ENCODE measurements at regions not wholly inside any gene's neighbourhood (a gene's known extent, or its start where the extent isn't known, plus 50 kb on each side); places are given as distances from the start of the nearest gene placed in this dataset.

GRCh38 chr1:195439661-195440060 lies 1168.6 kb downstream of the KCNT2 start:
- Histone ChIP-seq H3K27ac (ENCODE audit: low read depth, low read length) (no peak overlapping the region), H3K9ac (ENCODE audit: low read length) (no peak overlapping the region), H3K4me1 (ENCODE audit: control insufficient read depth, insufficient read depth, low read length) (no peaks in the 10 kb centered on the region), H3K27me3 (ENCODE audit: control insufficient read depth, insufficient read depth, low read length) (no peaks in the 10 kb centered on the region), H3K4me3 (ENCODE audit: low read length) (no peak overlapping the region), H3K36me3 (ENCODE audit: control insufficient read depth, insufficient read depth, low read length) (no peaks in the 10 kb centered on the region)

DNA sequence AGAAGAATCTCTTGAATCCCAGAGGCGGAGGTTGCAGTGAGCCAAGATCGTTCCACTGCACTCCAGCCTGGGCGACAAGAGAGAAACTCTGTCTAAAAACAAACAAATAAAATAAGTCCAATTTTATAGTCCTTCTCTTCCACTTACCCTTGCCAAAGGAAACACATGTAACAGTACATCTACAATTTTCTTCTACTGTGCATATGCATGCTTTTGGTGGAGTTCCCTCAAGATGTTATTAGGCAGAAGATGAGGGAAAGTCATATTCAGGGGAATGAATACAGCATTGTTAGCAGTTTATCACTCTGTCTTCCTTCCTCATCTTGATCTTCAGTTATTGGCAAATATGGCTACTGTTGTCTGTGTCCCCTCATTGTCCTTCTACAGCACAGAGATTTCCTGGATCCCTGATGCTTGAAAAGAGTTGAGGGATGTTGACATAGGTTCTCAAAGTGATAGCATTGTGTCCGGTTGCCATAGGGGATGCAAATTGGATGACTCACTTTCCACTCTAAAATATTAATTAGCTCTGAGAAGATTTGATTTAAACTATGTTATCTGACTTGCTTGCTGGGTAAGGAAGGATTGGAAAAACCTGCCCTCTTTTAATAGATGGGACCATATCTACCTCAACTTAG lies 1173.6 kb downstream of the KCNT2 start:
- no peaks in the 10 kb centered on the region for H3K27me3 ChIP-seq (ENCODE audit: control insufficient read depth, insufficient read depth, low read length)
- H3K9ac ChIP-seq (ENCODE audit: low read length), result no peak overlapping the region
- H3K36me3 ChIP-seq (ENCODE audit: control insufficient read depth, insufficient read depth, low read length), result no peaks in the 10 kb centered on the region
- H3K27ac ChIP-seq (ENCODE audit: low read depth, low read length), result no peak overlapping the region
- H3K4me3 ChIP-seq (ENCODE audit: low read length), result no peak overlapping the region
- no peaks in the 10 kb centered on the region for H3K4me1 ChIP-seq (ENCODE audit: control insufficient read depth, insufficient read depth, low read length)

DNA sequence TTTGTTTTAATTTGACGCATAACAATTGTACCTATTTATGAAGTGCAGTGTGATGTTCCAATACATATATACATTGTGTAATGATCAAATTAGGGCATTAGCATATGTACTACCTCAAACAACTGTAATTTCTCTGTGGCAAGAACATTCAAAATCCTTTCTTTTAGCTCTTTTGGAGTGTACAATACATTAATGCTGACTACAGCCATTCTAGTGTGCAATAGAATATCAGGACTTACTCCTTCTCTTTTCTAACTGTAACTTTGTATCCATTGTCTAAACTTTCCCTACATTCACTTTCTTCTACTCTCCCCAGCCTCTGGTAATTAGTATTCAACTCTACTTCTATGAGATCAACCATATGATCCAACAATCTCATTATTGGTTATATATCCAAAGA lies 1177.4 kb downstream of the KCNT2 start:
- Histone ChIP-seq H3K9ac (ENCODE audit: low read length) (no peak overlapping the region), H3K4me1 (ENCODE audit: control insufficient read depth, insufficient read depth, low read length) (no peaks in the 10 kb centered on the region), H3K36me3 (ENCODE audit: control insufficient read depth, insufficient read depth, low read length) (no peaks in the 10 kb centered on the region), H3K4me3 (ENCODE audit: low read length) (no peak overlapping the region), H3K27ac (ENCODE audit: low read depth, low read length) (no peak overlapping the region), H3K27me3 (ENCODE audit: control insufficient read depth, insufficient read depth, low read length) (no peaks in the 10 kb centered on the region)

DNA sequence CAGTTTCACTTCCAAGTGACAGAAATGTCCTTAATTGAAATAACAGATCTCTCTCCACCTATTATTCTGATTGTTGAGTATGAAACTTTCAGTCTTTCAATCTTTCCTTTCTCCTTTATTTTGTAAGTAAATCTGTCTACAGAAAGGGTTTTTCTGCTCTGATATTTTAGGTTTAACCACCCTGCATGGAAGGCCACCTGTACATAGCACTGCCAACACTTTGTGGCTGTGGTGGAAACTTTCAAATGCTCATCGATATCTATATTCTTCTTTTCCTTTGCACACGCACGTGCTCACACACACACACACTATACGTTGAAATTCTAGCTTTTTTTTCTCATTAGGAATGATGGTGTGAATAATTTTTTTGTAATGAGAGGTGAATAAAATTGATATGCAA lies 1179.3 kb downstream of the KCNT2 start:
- no peaks in the 10 kb centered on the region for H3K4me1 ChIP-seq (ENCODE audit: control insufficient read depth, insufficient read depth, low read length)

GRCh38 chr1:195415584-195415983 lies 1192.7 kb downstream of the KCNT2 start:
- Histone ChIP-seq H3K9ac (ENCODE audit: low read length) (no peak overlapping the region), H3K4me3 (ENCODE audit: low read length) (no peak overlapping the region), H3K36me3 (ENCODE audit: control insufficient read depth, insufficient read depth, low read length) (no peaks in the 10 kb centered on the region), H3K27me3 (ENCODE audit: control insufficient read depth, insufficient read depth, low read length) (no peaks in the 10 kb centered on the region), H3K4me1 (ENCODE audit: control insufficient read depth, insufficient read depth, low read length) (no peaks in the 10 kb centered on the region), H3K27ac (ENCODE audit: low read depth, low read length) (no peak overlapping the region)

More for the DNA sequence above, 1179.3 kb downstream of the KCNT2 start:
- H3K9ac ChIP-seq (ENCODE audit: low read length), result no peak overlapping the region
- no peaks in the 10 kb centered on the region for H3K36me3 ChIP-seq (ENCODE audit: control insufficient read depth, insufficient read depth, low read length)
- H3K27ac ChIP-seq (ENCODE audit: low read depth, low read length), result no peak overlapping the region
- no peak overlapping the region for H3K4me3 ChIP-seq (ENCODE audit: low read length)
- no peaks in the 10 kb centered on the region for H3K27me3 ChIP-seq (ENCODE audit: control insufficient read depth, insufficient read depth, low read length)

- no peaks in the 10 kb centered on the region for H3K27me3 ChIP-seq (ENCODE audit: control insufficient read depth, insufficient read depth, low read length)
- H3K9ac ChIP-seq (ENCODE audit: low read length), result no peak overlapping the region
- no peak overlapping the region for H3K4me3 ChIP-seq (ENCODE audit: low read length)
- no peaks in the 10 kb centered on the region for H3K36me3 ChIP-seq (ENCODE audit: control insufficient read depth, insufficient read depth, low read length)
- no peaks in the 10 kb centered on the region for H3K4me1 ChIP-seq (ENCODE audit: control insufficient read depth, insufficient read depth, low read length)
- H3K27ac ChIP-seq (ENCODE audit: low read depth, low read length), result no peak overlapping the region
Observed at GRCh38 chr1:195394567-195394966, 1213.7 kb downstream of the KCNT2 start.

DNA sequence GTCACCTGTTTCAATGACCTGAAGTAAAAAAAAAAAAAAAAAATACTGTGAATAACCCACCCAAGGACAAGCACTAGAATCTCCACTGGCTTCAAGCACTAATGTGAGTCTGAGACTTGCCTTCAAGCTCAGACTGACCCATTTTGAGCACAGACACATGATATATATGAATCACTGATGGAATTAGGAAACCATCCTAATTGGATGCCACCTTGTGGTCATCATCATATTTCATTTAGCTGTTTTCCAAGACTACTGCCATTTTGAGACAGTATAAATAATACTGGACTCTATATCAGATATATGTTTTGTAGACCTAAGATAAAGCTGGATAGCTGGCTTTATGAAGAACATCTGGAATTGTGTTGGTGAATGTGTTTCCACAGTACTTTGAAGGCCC lies 1232.0 kb downstream of the KCNT2 start:
- Histone ChIP-seq H3K9ac (ENCODE audit: low read length) (no peak overlapping the region), H3K27ac (ENCODE audit: low read depth, low read length) (no peak overlapping the region), H3K4me1 (ENCODE audit: control insufficient read depth, insufficient read depth, low read length) (no peaks in the 10 kb centered on the region), H3K36me3 (ENCODE audit: control insufficient read depth, insufficient read depth, low read length) (no peaks in the 10 kb centered on the region), H3K27me3 (ENCODE audit: control insufficient read depth, insufficient read depth, low read length) (no peaks in the 10 kb centered on the region), H3K4me3 (ENCODE audit: low read length) (no peak overlapping the region)

DNA sequence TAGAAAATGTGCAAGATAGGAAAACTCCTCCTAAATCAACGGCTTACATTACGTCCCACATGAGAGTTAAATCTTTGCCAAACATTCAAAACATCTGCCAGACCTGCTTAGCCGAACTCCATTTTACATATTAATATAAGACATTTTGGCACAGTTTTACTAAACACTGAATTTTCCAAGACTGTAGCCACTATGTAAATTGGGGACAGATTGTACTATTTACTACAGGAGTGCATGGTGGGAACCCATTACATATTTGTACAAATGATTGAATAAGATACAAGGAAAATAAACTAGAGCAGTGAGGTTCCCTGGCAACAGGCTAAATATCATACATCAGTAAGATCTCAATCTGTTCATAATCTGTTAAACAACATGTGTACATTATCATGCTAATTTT lies 1234.4 kb downstream of the KCNT2 start:
- no peaks in the 10 kb centered on the region for H3K27me3 ChIP-seq (ENCODE audit: control insufficient read depth, insufficient read depth, low read length)
- H3K36me3 ChIP-seq (ENCODE audit: control insufficient read depth, insufficient read depth, low read length), result no peaks in the 10 kb centered on the region
- no peaks in the 10 kb centered on the region for H3K4me1 ChIP-seq (ENCODE audit: control insufficient read depth, insufficient read depth, low read length)
- no peak overlapping the region for H3K9ac ChIP-seq (ENCODE audit: low read length)
- H3K4me3 ChIP-seq (ENCODE audit: low read length), result no peak overlapping the region
- H3K27ac ChIP-seq (ENCODE audit: low read depth, low read length), result no peak overlapping the region

DNA sequence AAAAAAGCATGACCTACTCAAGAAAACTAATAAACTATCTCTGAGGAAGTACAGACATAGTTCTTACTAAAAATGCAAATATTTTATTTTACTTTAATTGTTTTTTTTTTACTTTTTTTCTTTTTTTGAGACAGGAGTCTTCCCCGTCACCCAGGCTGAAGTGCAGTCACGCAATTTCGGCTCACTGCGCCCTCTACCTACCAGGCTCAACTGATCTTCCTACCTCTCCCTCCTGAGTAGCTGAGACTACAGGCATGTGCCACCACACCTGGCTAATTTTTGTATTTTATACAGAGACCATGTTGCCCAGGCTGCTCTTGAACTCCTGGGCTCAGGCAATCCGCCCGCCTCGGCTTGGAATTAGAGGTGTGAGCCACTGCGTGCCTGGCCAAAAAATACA lies 1263.1 kb downstream of the KCNT2 start:
- no peaks in the 10 kb centered on the region for H3K4me1 ChIP-seq (ENCODE audit: control insufficient read depth, insufficient read depth, low read length)
- H3K27me3 ChIP-seq (ENCODE audit: control insufficient read depth, insufficient read depth, low read length), result no peaks in the 10 kb centered on the region
- no peak overlapping the region for H3K4me3 ChIP-seq (ENCODE audit: low read length)
- H3K27ac ChIP-seq (ENCODE audit: low read depth, low read length), result no peak overlapping the region
- no peak overlapping the region for H3K9ac ChIP-seq (ENCODE audit: low read length)
- no peaks in the 10 kb centered on the region for H3K36me3 ChIP-seq (ENCODE audit: control insufficient read depth, insufficient read depth, low read length)

DNA sequence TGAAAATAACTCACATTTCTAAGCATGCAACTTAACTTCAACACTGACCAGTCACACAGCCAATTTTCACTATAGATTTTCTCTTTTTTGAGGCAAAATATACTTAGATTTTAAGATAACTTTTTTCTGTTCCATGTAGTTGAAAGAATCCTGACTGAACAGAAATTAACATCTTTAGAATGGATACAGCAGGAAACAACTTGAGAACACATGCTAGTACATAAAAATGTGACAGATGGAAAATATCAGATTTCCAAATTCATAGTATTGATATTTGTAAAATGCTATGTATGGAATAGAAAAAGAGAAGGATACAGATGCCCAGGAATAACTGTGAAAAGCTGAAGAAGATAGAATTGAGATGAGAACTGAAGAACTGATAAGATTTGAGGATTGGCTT lies 1270.6 kb downstream of the KCNT2 start:
- H3K9ac ChIP-seq (ENCODE audit: low read length), result no peak overlapping the region
- no peak overlapping the region for H3K4me3 ChIP-seq (ENCODE audit: low read length)
- no peaks in the 10 kb centered on the region for H3K27me3 ChIP-seq (ENCODE audit: control insufficient read depth, insufficient read depth, low read length)
- no peaks in the 10 kb centered on the region for H3K4me1 ChIP-seq (ENCODE audit: control insufficient read depth, insufficient read depth, low read length)
- H3K27ac ChIP-seq (ENCODE audit: low read depth, low read length), result no peak overlapping the region
- H3K36me3 ChIP-seq (ENCODE audit: control insufficient read depth, insufficient read depth, low read length), result no peaks in the 10 kb centered on the region

GRCh38 chr1:195336812-195337211 lies 1271.4 kb downstream of the KCNT2 start:
- no peak overlapping the region for H3K4me3 ChIP-seq (ENCODE audit: low read length)
- H3K4me1 ChIP-seq (ENCODE audit: control insufficient read depth, insufficient read depth, low read length), result no peaks in the 10 kb centered on the region
- no peak overlapping the region for H3K27ac ChIP-seq (ENCODE audit: low read depth, low read length)
- no peak overlapping the region for H3K9ac ChIP-seq (ENCODE audit: low read length)
- H3K36me3 ChIP-seq (ENCODE audit: control insufficient read depth, insufficient read depth, low read length), result no peaks in the 10 kb centered on the region
- no peaks in the 10 kb centered on the region for H3K27me3 ChIP-seq (ENCODE audit: control insufficient read depth, insufficient read depth, low read length)

GRCh38 chr1:195335541-195335940 lies 1272.7 kb downstream of the KCNT2 start:
- Histone ChIP-seq H3K27ac (ENCODE audit: low read depth, low read length) (no peak overlapping the region), H3K36me3 (ENCODE audit: control insufficient read depth, insufficient read depth, low read length) (no peaks in the 10 kb centered on the region), H3K27me3 (ENCODE audit: control insufficient read depth, insufficient read depth, low read length) (no peaks in the 10 kb centered on the region), H3K9ac (ENCODE audit: low read length) (no peak overlapping the region), H3K4me1 (ENCODE audit: control insufficient read depth, insufficient read depth, low read length) (no peaks in the 10 kb centered on the region), H3K4me3 (ENCODE audit: low read length) (no peak overlapping the region)

GRCh38 chr1:195332102-195332501 lies 1276.1 kb downstream of the KCNT2 start:
- Histone ChIP-seq H3K27me3 (ENCODE audit: control insufficient read depth, insufficient read depth, low read length) (no peaks in the 10 kb centered on the region), H3K4me3 (ENCODE audit: low read length) (no peak overlapping the region), H3K9ac (ENCODE audit: low read length) (no peak overlapping the region), H3K4me1 (ENCODE audit: control insufficient read depth, insufficient read depth, low read length) (peaks cover 3% of the 10 kb centered on the region), H3K27ac (ENCODE audit: low read depth, low read length) (no peak overlapping the region), H3K36me3 (ENCODE audit: control insufficient read depth, insufficient read depth, low read length) (no peaks in the 10 kb centered on the region)
